A673 (cell line): ENCODE measurements at regions not wholly inside any gene's neighbourhood (a gene's known extent, or its start where the extent isn't known, plus 50 kb on each side); places are given as distances from the start of the nearest gene placed in this dataset.

ENCODE experiments used
- EZH2 ChIP-seq: fragments of 200-600 bp; sonication (generic); IDR thresholded peaks from 2 replicates; pipeline ENCODE4 v1.6.1; 2017; ENCODE audit warnings: borderline replicate concordance, low read depth, mild to moderate bottlenecking, mixed read lengths, antibody characterized with exemption, low read length; ENCODE audit not compliant: poor library complexity, severe bottlenecking
- TF ChIP-seq, protein P1 (sequence below): fragments of 300-800, 200-600 bp; sonication (generic); conservative IDR thresholded peaks from 2 replicates; pipeline ENCODE4 v1.5.1; 2017; ENCODE audit warnings: low read depth, mild to moderate bottlenecking, antibody characterized with exemption, low read length, moderate library complexity, mixed read lengths

DNA sequence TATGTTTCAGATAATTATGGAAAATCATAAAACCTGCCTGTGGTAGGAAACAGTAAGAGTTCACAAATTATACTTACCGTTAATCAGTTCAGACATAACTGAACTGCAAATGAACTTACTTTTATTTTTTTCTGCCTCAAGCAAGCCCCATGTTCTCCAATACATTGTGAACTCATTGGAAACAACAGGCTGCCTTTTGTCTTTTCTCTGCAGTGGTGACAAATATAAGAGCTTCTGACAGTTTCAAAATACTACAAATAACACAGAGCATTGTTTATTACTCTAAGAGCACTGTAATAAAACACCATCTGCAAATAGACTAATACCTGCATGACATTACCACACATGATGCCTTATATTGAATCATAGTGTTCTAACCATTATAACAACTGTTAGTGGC lies 94.0 kb upstream of the CDCA7L start:
- TF ChIP-seq, protein P1, sequence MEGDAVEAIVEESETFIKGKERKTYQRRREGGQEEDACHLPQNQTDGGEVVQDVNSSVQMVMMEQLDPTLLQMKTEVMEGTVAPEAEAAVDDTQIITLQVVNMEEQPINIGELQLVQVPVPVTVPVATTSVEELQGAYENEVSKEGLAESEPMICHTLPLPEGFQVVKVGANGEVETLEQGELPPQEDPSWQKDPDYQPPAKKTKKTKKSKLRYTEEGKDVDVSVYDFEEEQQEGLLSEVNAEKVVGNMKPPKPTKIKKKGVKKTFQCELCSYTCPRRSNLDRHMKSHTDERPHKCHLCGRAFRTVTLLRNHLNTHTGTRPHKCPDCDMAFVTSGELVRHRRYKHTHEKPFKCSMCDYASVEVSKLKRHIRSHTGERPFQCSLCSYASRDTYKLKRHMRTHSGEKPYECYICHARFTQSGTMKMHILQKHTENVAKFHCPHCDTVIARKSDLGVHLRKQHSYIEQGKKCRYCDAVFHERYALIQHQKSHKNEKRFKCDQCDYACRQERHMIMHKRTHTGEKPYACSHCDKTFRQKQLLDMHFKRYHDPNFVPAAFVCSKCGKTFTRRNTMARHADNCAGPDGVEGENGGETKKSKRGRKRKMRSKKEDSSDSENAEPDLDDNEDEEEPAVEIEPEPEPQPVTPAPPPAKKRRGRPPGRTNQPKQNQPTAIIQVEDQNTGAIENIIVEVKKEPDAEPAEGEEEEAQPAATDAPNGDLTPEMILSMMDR = no peak
- TF ChIP-seq EZH2 = no peak
